ENCODE measurements at regions not wholly inside any gene's neighbourhood (a gene's known extent, or its start where the extent isn't known, plus 50 kb on each side); places are given as distances from the start of the nearest gene placed in this dataset.

GRCh38 chr3:31102196-31102879 lies 207.9 kb upstream of the GADL1 start:
- no peak overlapping the region for H3K4me3 ChIP-seq (ENCODE audit: low read depth, low read length)
- no peaks in the 10 kb centered on the region for H3K4me1 ChIP-seq
- Mint-ChIP-seq H3K9me3 (ENCODE audit: unreplicated experiment) (peaks cover 18% of the 10 kb centered on the region), H3K27ac (ENCODE audit: unreplicated experiment) (no peak overlapping the region), H3K4me1 (ENCODE audit: low read depth, unreplicated experiment) (no peaks in the 10 kb centered on the region), H3K36me3 (ENCODE audit: insufficient read depth, unreplicated experiment) (no peaks in the 10 kb centered on the region), H3K27me3 (ENCODE audit: insufficient read depth, unreplicated experiment) (no peaks in the 10 kb centered on the region), H3K4me3 (ENCODE audit: unreplicated experiment) (no peak overlapping the region)
- BruUV-seq (replicated peaks): no TSS peak
- no peaks in the 10 kb centered on the region for H3K27me3 ChIP-seq (replicated peaks; ENCODE audit: control insufficient read depth, insufficient read depth, low read length)
- no peak for DNase-seq
- no peaks in the 10 kb centered on the region; the same call in 1 of the 2 replicates for H3K9me3 ChIP-seq
- no peak for TF ChIP-seq CTCF (IDR thresholded peaks at IDR 0.05; ENCODE audit: insufficient read depth in 1 of 2, low read depth in 1 of 2, low read length in 1 of 2, severe bottlenecking in 1 of 2, unreplicated experiment in 1 of 2)
- ChIA-PET POLR2A (no interaction called here), CTCF (no interaction called here)
- H3K36me3 ChIP-seq (ENCODE audit: control insufficient read depth, insufficient read depth, low read length): no peaks in the 10 kb centered on the region
- intact Hi-C loops (cut with micrococcal nuclease; ENCODE audit: unreplicated experiment): no loop called here

- Histone ChIP-seq H3K36me3 (ENCODE audit: control insufficient read depth, insufficient read depth, low read length) (no peaks in the 10 kb centered on the region), H3K4me3 (ENCODE audit: low read depth, low read length) (no peak overlapping the region), H3K4me1 (no peaks in the 10 kb centered on the region), H3K27me3 (replicated peaks; ENCODE audit: control insufficient read depth, insufficient read depth, low read length) (no peaks in the 10 kb centered on the region), H3K9me3 (no peaks in the 10 kb centered on the region; the same call in 1 of the 2 replicates)
- ChIA-PET CTCF (no interaction called here), POLR2A (no interaction called here)
- TF ChIP-seq CTCF (IDR thresholded peaks at IDR 0.05; ENCODE audit: insufficient read depth in 1 of 2, low read depth in 1 of 2, low read length in 1 of 2, severe bottlenecking in 1 of 2, unreplicated experiment in 1 of 2): no peak
- no peaks in the 10 kb centered on the region for H3K27me3 Mint-ChIP-seq (ENCODE audit: insufficient read depth, unreplicated experiment)
- H3K9me3 Mint-ChIP-seq (ENCODE audit: unreplicated experiment): peaks cover 14% of the 10 kb centered on the region
- intact Hi-C loops (cut with micrococcal nuclease; ENCODE audit: unreplicated experiment): no loop called here
- BruUV-seq (replicated peaks): no TSS peak
- no peak for DNase-seq
- H3K27ac Mint-ChIP-seq (ENCODE audit: unreplicated experiment): no peak overlapping the region
- no peaks in the 10 kb centered on the region for H3K36me3 Mint-ChIP-seq (ENCODE audit: insufficient read depth, unreplicated experiment)
- H3K4me1 Mint-ChIP-seq (ENCODE audit: low read depth, unreplicated experiment): no peaks in the 10 kb centered on the region
- H3K4me3 Mint-ChIP-seq (ENCODE audit: unreplicated experiment): no peak overlapping the region
These were observed 208.7 kb upstream of the GADL1 start for GRCh38 chr3:31103181-31103580.

GRCh38 chr3:31103623-31104180 lies 209.2 kb upstream of the GADL1 start:
- no peaks in the 10 kb centered on the region for H3K27me3 Mint-ChIP-seq (ENCODE audit: insufficient read depth, unreplicated experiment)
- Histone ChIP-seq H3K4me1 (no peaks in the 10 kb centered on the region), H3K4me3 (ENCODE audit: low read depth, low read length) (no peak overlapping the region), H3K36me3 (ENCODE audit: control insufficient read depth, insufficient read depth, low read length) (no peaks in the 10 kb centered on the region), H3K9me3 (peaks cover under 1% of the 10 kb centered on the region; the same call in 1 of the 2 replicates), H3K27me3 (replicated peaks; ENCODE audit: control insufficient read depth, insufficient read depth, low read length) (no peaks in the 10 kb centered on the region)
- intact Hi-C loops (cut with micrococcal nuclease; ENCODE audit: unreplicated experiment): no loop called here
- no peaks in the 10 kb centered on the region for H3K36me3 Mint-ChIP-seq (ENCODE audit: insufficient read depth, unreplicated experiment)
- H3K9me3 Mint-ChIP-seq (ENCODE audit: unreplicated experiment): peaks cover 14% of the 10 kb centered on the region
- no peaks in the 10 kb centered on the region for H3K4me1 Mint-ChIP-seq (ENCODE audit: low read depth, unreplicated experiment)
- H3K4me3 Mint-ChIP-seq (ENCODE audit: unreplicated experiment): no peak overlapping the region
- BruUV-seq (replicated peaks): no TSS peak
- no peak overlapping the region for H3K27ac Mint-ChIP-seq (ENCODE audit: unreplicated experiment)
- ChIA-PET CTCF (no interaction called here), POLR2A (no interaction called here)
- DNase-seq: no peak
- TF ChIP-seq CTCF (IDR thresholded peaks at IDR 0.05; ENCODE audit: insufficient read depth in 1 of 2, low read depth in 1 of 2, low read length in 1 of 2, severe bottlenecking in 1 of 2, unreplicated experiment in 1 of 2): no peak
